ENCODE measurements at regions not wholly inside any gene's neighbourhood (a gene's known extent, or its start where the extent isn't known, plus 50 kb on each side); places are given as distances from the start of the nearest gene placed in this dataset.
A peak's percentile ranks its signal among the peaks of the same experiment; 100 is the strongest.

GRCh38 chr9:19650312-19650711 is 138.5 kb downstream of the SLC24A2 start:
- no peaks in the 10 kb centered on the region for H3K36me3 ChIP-seq
- no peaks in the 10 kb centered on the region for H3K27me3 ChIP-seq
- no peak overlapping the region for H3K4me3 ChIP-seq
- intact Hi-C loops (cut with DNase I), result loop anchor here in 1 of 10 donors (10.0 kb wide), 1 partner anchor 156 kb away; no protein-coding TSS in a partner anchor
- ATAC-seq, result no peak
- no peaks in the 10 kb centered on the region for H3K9me3 ChIP-seq
- no peak overlapping the region for H3K27ac ChIP-seq
- DNase-seq, result no peak
- WGBS, 2 donors, result 61 to 62% methylated on average over 2 of the region's 2 CpGs
- peaks cover 0 to 5% (median 0%) of the 10 kb centered on the region in 9 donors for H3K4me1 ChIP-seq
- no peak for TF ChIP-seq CTCF (IDR thresholded peaks at IDR 0.05)

- ATAC-seq, result peak in 4 of 8 donors; percentile 18 to 49 (median 30)
- WGBS, 2 donors, result 62 to 68% methylated on average over 4 of the region's 4 CpGs
- no peaks in the 10 kb centered on the region for H3K27me3 ChIP-seq
Observed at GRCh38 chr9:19649336-19650041, 139.3 kb downstream of the SLC24A2 start.

GRCh38 chr9:19648672-19649071 is 140.2 kb downstream of the SLC24A2 start:
- intact Hi-C loops (cut with DNase I), result loop anchor here in 2 of 10 donors (10.0 kb wide), 2 partner anchors 46 to 64 kb away; no protein-coding TSS in a partner anchor
- H3K36me3 ChIP-seq, result no peaks in the 10 kb centered on the region
- 47 to 51% methylated on average over 2 of the region's 2 CpGs for WGBS, 2 donors
- no peak overlapping the region for H3K4me3 ChIP-seq
- H3K9me3 ChIP-seq, result no peaks in the 10 kb centered on the region
- no peak overlapping the region for H3K27ac ChIP-seq
- peak in 1 of 2 donors; percentile 13 for DNase-seq
- H3K4me1 ChIP-seq, result peaks cover 0 to 5% (median 0%) of the 10 kb centered on the region in 9 donors
- no peaks in the 10 kb centered on the region for H3K27me3 ChIP-seq
- peak in 5 of 8 donors; percentile 18 to 81 (median 49) for ATAC-seq
- TF ChIP-seq CTCF (IDR thresholded peaks at IDR 0.05), result no peak

More at GRCh38 chr9:19649336-19650041, 139.3 kb downstream of the SLC24A2 start:
- no peak for TF ChIP-seq CTCF (IDR thresholded peaks at IDR 0.05)
- peak overlapping the region in 1 of 10 donors; percentile 4 for H3K27ac ChIP-seq
- peaks cover 0 to 5% (median 0%) of the 10 kb centered on the region in 9 donors for H3K4me1 ChIP-seq
- H3K4me3 ChIP-seq, result no peak overlapping the region
- no peaks in the 10 kb centered on the region for H3K9me3 ChIP-seq
- no peak for DNase-seq
- intact Hi-C loops (cut with DNase I), result loop anchor here in 3 of 10 donors (10.0 kb wide), 3 partner anchors 45 to 155 kb away; no protein-coding TSS in a partner anchor
- H3K36me3 ChIP-seq, result no peaks in the 10 kb centered on the region

GRCh38 chr9:19643875-19644274 is 145.0 kb downstream of the SLC24A2 start:
- Histone ChIP-seq H3K4me3 (no peak overlapping the region), H3K36me3 (no peaks in the 10 kb centered on the region), H3K27ac (no peak overlapping the region), H3K27me3 (no peaks in the 10 kb centered on the region), H3K9me3 (no peaks in the 10 kb centered on the region), H3K4me1 (peaks cover 0 to 5% (median 0%) of the 10 kb centered on the region in 9 donors)
- TF ChIP-seq CTCF (IDR thresholded peaks at IDR 0.05), result no peak
- intact Hi-C loops (cut with DNase I), result loop anchor here in 2 of 10 donors (10.0 kb wide), 2 partner anchors 51 to 59 kb away; no protein-coding TSS in a partner anchor
- ATAC-seq (no peak), DNase-seq (no peak)
